H1 (cell line): ENCODE measurements at regions not wholly inside any gene's neighbourhood (a gene's known extent, or its start where the extent isn't known, plus 50 kb on each side); places are given as distances from the start of the nearest gene placed in this dataset.

Experiments
- BCL11A ChIP-seq, 2 experiments: IDR thresholded peaks; one replicate each; pipeline ENCODE4 v1.6.1; 2011; ENCODE audit warnings: low read depth in 2 of 2, low read length in 2 of 2, mild to moderate bottlenecking in 2 of 2
- CBX8 ChIP-seq: fragments of 300-800, 300-1000 bp; sonication (generic); IDR thresholded peaks from 2 replicates; pipeline ENCODE4 v1.7.1; 2016; ENCODE audit warnings: low read depth, low read length, borderline replicate concordance
- CHD1 ChIP-seq: IDR thresholded peaks from 2 replicates; pipeline ENCODE4 v1.6.1; 2012; ENCODE audit warnings: low read depth, low read length, improper control_type of control experiment
- CHD2 ChIP-seq: IDR thresholded peaks from 2 replicates; pipeline ENCODE4 v1.6.1; 2012; ENCODE audit warnings: low read length, improper control_type of control experiment
- EZH2 ChIP-seq: fragments of 200-600 bp; sonication (generic); IDR thresholded peaks from 2 replicates; pipeline ENCODE4 v1.7.1; 2012; ENCODE audit warnings: low read depth, mild to moderate bottlenecking, moderate library complexity, low read length, inconsistent platforms; ENCODE audit not compliant: severe bottlenecking
- MAFK ChIP-seq: IDR thresholded peaks from 2 replicates; pipeline ENCODE4 v1.6.1; 2012; ENCODE audit warnings: low read depth, mild to moderate bottlenecking, improper control_type of control experiment, low read length
- POU5F1 ChIP-seq: IDR thresholded peaks from 2 replicates; pipeline ENCODE4 v1.6.1; 2011; ENCODE audit warnings: low read depth, mild to moderate bottlenecking, low read length, moderate library complexity
- RXRA ChIP-seq: IDR thresholded peaks from 2 replicates; pipeline ENCODE4 v1.6.1; 2011; ENCODE audit warnings: low read depth, mild to moderate bottlenecking, low read length, moderate library complexity; ENCODE audit not compliant: insufficient read depth
- SIX5 ChIP-seq: IDR thresholded peaks from 2 replicates; pipeline ENCODE4 v1.6.1; 2011; ENCODE audit warnings: mild to moderate bottlenecking, low read depth, low read length
- USF2 ChIP-seq: IDR thresholded peaks from 2 replicates; pipeline ENCODE4 v1.6.1; 2011; ENCODE audit warnings: low read length, improper control_type of control experiment
- ZNF274 ChIP-seq: IDR thresholded peaks from 2 replicates; pipeline ENCODE4 v1.7.0; 2012; ENCODE audit warnings: low read length, borderline replicate concordance; ENCODE audit errors: extremely low read depth
- TF ChIP-seq, protein P1 (sequence below), 3 experiments: IDR thresholded peaks; 1 replicate in 2 of 3; 2 replicates in 1 of 3; pipeline versions ENCODE4 v1.5.1 to v1.6.1; 2011; ENCODE audit warnings: low read length in 3 of 3, mild to moderate bottlenecking in 3 of 3, inconsistent platforms in 2 of 3, low read depth in 1 of 3, moderate library complexity in 1 of 3; ENCODE audit not compliant: insufficient read depth in 1 of 3; ENCODE audit errors: control extremely low read depth in 1 of 3

DNA sequence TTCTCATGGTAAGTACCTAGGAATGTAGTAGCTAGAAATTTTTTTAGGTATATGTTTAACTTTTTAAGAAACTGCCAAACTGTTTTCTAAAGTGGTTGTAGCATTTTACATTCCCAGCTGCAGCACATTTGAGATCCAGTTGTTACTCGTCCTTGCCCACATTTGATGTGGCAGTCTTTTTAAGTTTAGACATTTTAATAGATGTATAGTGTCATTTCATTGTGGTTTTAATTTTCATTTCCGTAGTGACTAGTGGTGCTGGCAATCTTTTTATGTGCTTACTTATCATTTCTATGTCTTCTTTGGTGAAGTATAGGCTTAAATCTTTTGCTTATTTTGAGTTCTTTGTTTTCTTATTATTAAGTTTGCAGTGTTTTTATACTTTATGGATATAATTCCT, 171.6 kb downstream of the GAS1 start (continued):
- TF ChIP-seq BCL11A (IDR thresholded peaks at IDR 0.05; ENCODE audit: low read depth in 2 of 2, low read length in 2 of 2) (no peak), USF2 (no peak), SIX5 (no peak), EZH2 (no peak), CHD2 (no peak), ZNF274 (no peak), CHD1 (no peak), POU5F1 (no peak), RXRA (no peak), CBX8 (no peak), MAFK (no peak)
- TF ChIP-seq, protein P1, sequence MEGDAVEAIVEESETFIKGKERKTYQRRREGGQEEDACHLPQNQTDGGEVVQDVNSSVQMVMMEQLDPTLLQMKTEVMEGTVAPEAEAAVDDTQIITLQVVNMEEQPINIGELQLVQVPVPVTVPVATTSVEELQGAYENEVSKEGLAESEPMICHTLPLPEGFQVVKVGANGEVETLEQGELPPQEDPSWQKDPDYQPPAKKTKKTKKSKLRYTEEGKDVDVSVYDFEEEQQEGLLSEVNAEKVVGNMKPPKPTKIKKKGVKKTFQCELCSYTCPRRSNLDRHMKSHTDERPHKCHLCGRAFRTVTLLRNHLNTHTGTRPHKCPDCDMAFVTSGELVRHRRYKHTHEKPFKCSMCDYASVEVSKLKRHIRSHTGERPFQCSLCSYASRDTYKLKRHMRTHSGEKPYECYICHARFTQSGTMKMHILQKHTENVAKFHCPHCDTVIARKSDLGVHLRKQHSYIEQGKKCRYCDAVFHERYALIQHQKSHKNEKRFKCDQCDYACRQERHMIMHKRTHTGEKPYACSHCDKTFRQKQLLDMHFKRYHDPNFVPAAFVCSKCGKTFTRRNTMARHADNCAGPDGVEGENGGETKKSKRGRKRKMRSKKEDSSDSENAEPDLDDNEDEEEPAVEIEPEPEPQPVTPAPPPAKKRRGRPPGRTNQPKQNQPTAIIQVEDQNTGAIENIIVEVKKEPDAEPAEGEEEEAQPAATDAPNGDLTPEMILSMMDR (IDR thresholded peaks at IDR 0.05; ENCODE audit: control extremely low read depth in 1 of 3, insufficient read depth in 1 of 3, low read depth in 1 of 3, low read length in 3 of 3) = no peak
- TF ChIP-seq, all 59 proteins: peak for 0
